GM23338 (cell line): ENCODE measurements at regions not wholly inside any gene's neighbourhood (a gene's known extent, or its start where the extent isn't known, plus 50 kb on each side); places are given as distances from the start of the nearest gene placed in this dataset.
"Not testable (repeated sequence)": the region's sequence is repeated elsewhere in the genome, so short reads cannot be mapped to it uniquely, and the experiment has no call there.

Experiments used
- ATAC-seq: fragments of 200-7000 bp; cut with Tn5 transposase; 3 replicates; pipeline ENCODE4 v1.9.1; 2020
- DNase-seq: peaks from one replicate; pipeline ENCODE4 v3.0.0-alpha.2; 2015; ENCODE audit warnings: low spot score
- H2AFZ ChIP-seq: fragments of 200-600 bp; sonication (generic); 2 replicates; pipeline ENCODE4 v1.8.0; 2016; ENCODE audit warnings: antibody characterized with exemption, mild to moderate bottlenecking, moderate library complexity
- H3F3A ChIP-seq: fragments of 200-600 bp; sonication (generic); replicated peaks from 2 replicates; pipeline ENCODE4 v1.8.0; 2017; ENCODE audit warnings: antibody characterized with exemption, mixed run types, low read depth
- H3K27ac ChIP-seq: fragments of 200-600 bp; sonication (generic); 2 replicates; pipeline ENCODE4 v1.6.1; 2016; ENCODE audit warnings: low read depth
- H3K27me3 ChIP-seq: fragments of 200-600 bp; sonication (generic); 2 replicates; pipeline ENCODE4 v1.8.0; 2016; ENCODE audit warnings: mild to moderate bottlenecking, mixed run types, moderate library complexity; ENCODE audit not compliant: insufficient read depth
- H3K36me3 ChIP-seq: fragments of 200-600 bp; sonication (generic); 2 replicates; pipeline ENCODE4 v1.8.0; 2016; ENCODE audit warnings: mild to moderate bottlenecking; ENCODE audit not compliant: insufficient read depth
- H3K4me1 ChIP-seq: fragments of 200-600 bp; sonication (generic); 2 replicates; pipeline ENCODE4 v1.8.0; 2016; ENCODE audit warnings: mild to moderate bottlenecking, moderate library complexity; ENCODE audit not compliant: insufficient read depth
- H3K4me2 ChIP-seq: fragments of 200-600 bp; sonication (generic); 2 replicates; pipeline ENCODE4 v1.7.1; 2017; ENCODE audit warnings: mixed run types
- H3K4me3 ChIP-seq: fragments of 200-600 bp; sonication (generic); 2 replicates; pipeline ENCODE4 v1.6.1; 2016; ENCODE audit warnings: mixed run types
- H3K79me2 ChIP-seq: fragments of 200-600 bp; sonication (generic); replicated peaks from 2 replicates; pipeline ENCODE4 v1.8.0; 2017; ENCODE audit warnings: mild to moderate bottlenecking; ENCODE audit not compliant: insufficient read depth
- H3K9me2 ChIP-seq: fragments of 200-600 bp; sonication (generic); 2 replicates; pipeline ENCODE4 v1.8.0; 2017; ENCODE audit not compliant: insufficient read depth
- H4K20me1 ChIP-seq: fragments of 200-600 bp; sonication (generic); replicated peaks from 2 replicates; pipeline ENCODE4 v1.8.0; 2017; ENCODE audit warnings: mild to moderate bottlenecking; ENCODE audit not compliant: insufficient read depth
- H3K27ac Mint-ChIP-seq: 2 replicates; pipeline ENCODE4 v1.8.0; 2020; ENCODE audit warnings: inconsistent platforms, mild to moderate bottlenecking, moderate library complexity, mixed read lengths
- H3K27me3 Mint-ChIP-seq: 3 replicates; pipeline ENCODE4 v1.8.0; 2022; ENCODE audit warnings: low read depth, mild to moderate bottlenecking, moderate library complexity, mixed read lengths, inconsistent platforms; ENCODE audit not compliant: insufficient read depth, poor library complexity
- H3K36me3 Mint-ChIP-seq: 3 replicates; pipeline ENCODE4 v1.8.0; 2021; ENCODE audit warnings: low read depth, mild to moderate bottlenecking, inconsistent platforms, moderate library complexity, mixed read lengths
- H3K4me1 Mint-ChIP-seq: 3 replicates; pipeline ENCODE4 v1.8.0; 2020; ENCODE audit warnings: mild to moderate bottlenecking, inconsistent platforms, mixed read lengths
- H3K4me3 Mint-ChIP-seq: 3 replicates; pipeline ENCODE4 v1.8.0; 2021; ENCODE audit warnings: moderate library complexity, mild to moderate bottlenecking, inconsistent platforms, mixed read lengths
- H3K9me3 Mint-ChIP-seq: 3 replicates; pipeline ENCODE4 v1.8.0; 2020; ENCODE audit warnings: moderate library complexity, mild to moderate bottlenecking, inconsistent platforms, mixed read lengths
- CREB1 ChIP-seq: fragments of 250-450 bp; sonication (Bioruptor Pico); IDR thresholded peaks from 2 replicates; pipeline ENCODE4 v1.5.0; 2020; ENCODE audit warnings: low read depth, mild to moderate bottlenecking, moderate library complexity
- EZH2 ChIP-seq: fragments of 200-600 bp; sonication (generic); IDR thresholded peaks from one replicate; pipeline ENCODE4 v1.8.0; 2017; ENCODE audit warnings: antibody characterized with exemption, mild to moderate bottlenecking, low read depth; ENCODE audit not compliant: unreplicated experiment
- EZH2phosphoT487 ChIP-seq: fragments of 200-600 bp; sonication (generic); IDR thresholded peaks from one replicate; pipeline ENCODE4 v1.8.1; 2018; ENCODE audit warnings: antibody characterized with exemption; ENCODE audit not compliant: unreplicated experiment
- JUNB ChIP-seq: IDR thresholded peaks from one replicate; pipeline ENCODE4 v1.6.1; 2016; ENCODE audit warnings: antibody characterized with exemption; ENCODE audit not compliant: unreplicated experiment
- NANOG ChIP-seq: IDR thresholded peaks from 2 replicates; pipeline ENCODE4 v1.6.1; 2016; ENCODE audit warnings: antibody characterized with exemption, borderline replicate concordance
- STAT1 ChIP-seq: IDR thresholded peaks from one replicate; pipeline ENCODE4 v1.6.1; 2016; ENCODE audit warnings: antibody characterized with exemption; ENCODE audit not compliant: unreplicated experiment
- ZNF114 ChIP-seq: fragments of 250-450 bp; sonication (Bioruptor Pico); IDR thresholded peaks from 2 replicates; pipeline ENCODE4 v1.5.0; 2020; ENCODE audit warnings: mild to moderate bottlenecking, moderate library complexity
- ZNF331 ChIP-seq: fragments of 250-450 bp; sonication (Bioruptor Pico); IDR thresholded peaks from 2 replicates; pipeline ENCODE4 v1.5.0; 2020; ENCODE audit warnings: low read depth, mild to moderate bottlenecking, moderate library complexity
- TF ChIP-seq, protein P1 (sequence below): fragments of 250-450 bp; sonication (Bioruptor Pico); IDR thresholded peaks from 2 replicates; pipeline ENCODE4 v1.5.0; 2020; ENCODE audit warnings: mild to moderate bottlenecking, moderate library complexity
- TF ChIP-seq, protein P2 (sequence below): IDR thresholded peaks from one replicate; pipeline ENCODE4 v1.6.1; 2018; ENCODE audit warnings: antibody characterized with exemption; ENCODE audit not compliant: unreplicated experiment
- TF ChIP-seq, protein P3 (sequence below), 2 experiments: fragments of 200-600 bp in 1 of 2; sonication (generic) in 1 of 2; conservative IDR thresholded peaks; 2 replicates each; pipeline versions ENCODE4 v1.5.1 to v1.6.1; 2016 to 2017; ENCODE audit warnings: antibody characterized with exemption in 2 of 2, low read depth in 2 of 2, mild to moderate bottlenecking in 2 of 2, moderate library complexity in 1 of 2

DNA sequence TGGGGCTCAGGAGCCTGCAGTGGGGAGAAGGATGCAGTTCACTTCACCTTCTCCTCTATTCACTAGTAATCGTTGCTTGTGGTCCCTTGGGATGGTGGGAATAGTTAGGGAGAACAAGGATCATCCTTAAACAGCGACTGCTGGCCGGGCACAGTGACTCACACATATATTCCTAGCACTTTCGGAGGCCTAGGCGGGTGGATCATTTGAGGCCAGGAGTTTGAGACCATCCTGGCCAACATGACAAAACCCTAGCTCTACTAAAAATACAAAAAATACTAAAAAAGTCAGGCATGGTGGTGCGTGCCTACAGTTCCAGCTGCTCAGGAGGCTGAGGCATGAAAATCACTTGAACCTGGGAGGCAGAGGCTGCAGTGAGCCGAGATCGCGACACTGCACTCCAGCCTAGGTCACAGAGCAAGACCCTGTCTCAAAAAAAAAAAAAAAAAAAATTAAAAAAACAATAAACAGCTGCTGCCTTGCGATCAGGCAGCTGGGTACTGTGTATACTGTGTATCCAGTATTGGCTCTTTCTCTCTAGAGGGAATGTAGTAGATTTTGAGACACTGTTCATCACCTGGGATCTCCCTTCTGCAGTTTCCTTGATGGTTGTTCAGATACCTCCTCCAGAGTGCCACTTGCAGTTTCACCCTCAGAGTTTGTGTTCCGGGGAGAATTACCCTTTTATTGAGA, 59.1 kb downstream of the OR11H12 start:
- not testable (repeated sequence) for H3K4me1 Mint-ChIP-seq, DNase-seq, H3K27ac ChIP-seq, H3F3A ChIP-seq, H3K4me2 ChIP-seq, H4K20me1 ChIP-seq, H3K9me2 ChIP-seq, ATAC-seq, H3K27me3 ChIP-seq, H3K4me3 Mint-ChIP-seq, H3K79me2 ChIP-seq, H2AFZ ChIP-seq, H3K4me1 ChIP-seq, H3K27ac Mint-ChIP-seq
- H3K9me3 Mint-ChIP-seq = peaks cover 94% of the 10 kb centered on the region
- 0 out of 2 replicates have a peak overlapping the region, but pooled peaks have one; percentile 17 for H3K4me3 ChIP-seq
- peaks cover 49% of the 10 kb centered on the region for H3K36me3 Mint-ChIP-seq
- peaks cover 46% of the 10 kb centered on the region for H3K36me3 ChIP-seq
- peaks cover 12% of the 10 kb centered on the region for H3K27me3 Mint-ChIP-seq

DNA sequence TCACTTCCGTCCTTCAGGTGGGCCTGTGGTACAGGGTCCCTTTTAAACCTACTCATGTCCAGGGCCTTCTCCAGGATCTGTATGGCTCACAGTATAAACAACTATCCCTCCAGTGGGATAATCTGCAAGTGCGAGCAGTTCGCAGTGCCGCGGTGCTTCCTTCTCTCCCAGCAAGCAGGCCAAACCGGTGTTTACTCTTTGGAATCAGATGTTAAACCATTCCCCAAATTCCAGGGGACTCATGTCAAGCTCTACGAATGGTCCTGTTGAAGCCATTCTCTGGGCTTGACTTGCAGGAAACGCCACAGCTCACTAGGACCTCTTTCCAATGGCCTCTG, 59.6 kb downstream of the OR11H12 start:
- no peak overlapping the region for H3K27ac ChIP-seq
- no peaks in the 10 kb centered on the region for H3K27me3 ChIP-seq
- peaks cover 47% of the 10 kb centered on the region for H3K36me3 Mint-ChIP-seq
- H3K4me2 ChIP-seq = no peak overlapping the region
- H3F3A ChIP-seq = no peaks in the 10 kb centered on the region
- H3K4me3 Mint-ChIP-seq = no peak overlapping the region
- H3K4me1 ChIP-seq = no peaks in the 10 kb centered on the region
- H3K4me1 Mint-ChIP-seq = no peaks in the 10 kb centered on the region
- no peak overlapping the region for H2AFZ ChIP-seq
- H3K9me3 Mint-ChIP-seq = peaks cover 94% of the 10 kb centered on the region
- ATAC-seq (no peak), DNase-seq (no peak)
- H3K27me3 Mint-ChIP-seq = peaks cover 12% of the 10 kb centered on the region
- H3K4me3 ChIP-seq = no peak overlapping the region
- H4K20me1 ChIP-seq = no peaks in the 10 kb centered on the region
- no peak overlapping the region for H3K27ac Mint-ChIP-seq
- peaks cover 46% of the 10 kb centered on the region for H3K36me3 ChIP-seq
- H3K9me2 ChIP-seq = no peaks in the 10 kb centered on the region
- H3K79me2 ChIP-seq = no peaks in the 10 kb centered on the region
- TF ChIP-seq CREB1 (CRISPR knock-in tag) (no peak), EZH2 (no peak), NANOG (no peak), JUNB (no peak), STAT1 (no peak), ZNF114 (CRISPR knock-in tag) (no peak), EZH2phosphoT487 (no peak), ZNF331 (CRISPR knock-in tag) (no peak)
- TF ChIP-seq, protein P1, sequence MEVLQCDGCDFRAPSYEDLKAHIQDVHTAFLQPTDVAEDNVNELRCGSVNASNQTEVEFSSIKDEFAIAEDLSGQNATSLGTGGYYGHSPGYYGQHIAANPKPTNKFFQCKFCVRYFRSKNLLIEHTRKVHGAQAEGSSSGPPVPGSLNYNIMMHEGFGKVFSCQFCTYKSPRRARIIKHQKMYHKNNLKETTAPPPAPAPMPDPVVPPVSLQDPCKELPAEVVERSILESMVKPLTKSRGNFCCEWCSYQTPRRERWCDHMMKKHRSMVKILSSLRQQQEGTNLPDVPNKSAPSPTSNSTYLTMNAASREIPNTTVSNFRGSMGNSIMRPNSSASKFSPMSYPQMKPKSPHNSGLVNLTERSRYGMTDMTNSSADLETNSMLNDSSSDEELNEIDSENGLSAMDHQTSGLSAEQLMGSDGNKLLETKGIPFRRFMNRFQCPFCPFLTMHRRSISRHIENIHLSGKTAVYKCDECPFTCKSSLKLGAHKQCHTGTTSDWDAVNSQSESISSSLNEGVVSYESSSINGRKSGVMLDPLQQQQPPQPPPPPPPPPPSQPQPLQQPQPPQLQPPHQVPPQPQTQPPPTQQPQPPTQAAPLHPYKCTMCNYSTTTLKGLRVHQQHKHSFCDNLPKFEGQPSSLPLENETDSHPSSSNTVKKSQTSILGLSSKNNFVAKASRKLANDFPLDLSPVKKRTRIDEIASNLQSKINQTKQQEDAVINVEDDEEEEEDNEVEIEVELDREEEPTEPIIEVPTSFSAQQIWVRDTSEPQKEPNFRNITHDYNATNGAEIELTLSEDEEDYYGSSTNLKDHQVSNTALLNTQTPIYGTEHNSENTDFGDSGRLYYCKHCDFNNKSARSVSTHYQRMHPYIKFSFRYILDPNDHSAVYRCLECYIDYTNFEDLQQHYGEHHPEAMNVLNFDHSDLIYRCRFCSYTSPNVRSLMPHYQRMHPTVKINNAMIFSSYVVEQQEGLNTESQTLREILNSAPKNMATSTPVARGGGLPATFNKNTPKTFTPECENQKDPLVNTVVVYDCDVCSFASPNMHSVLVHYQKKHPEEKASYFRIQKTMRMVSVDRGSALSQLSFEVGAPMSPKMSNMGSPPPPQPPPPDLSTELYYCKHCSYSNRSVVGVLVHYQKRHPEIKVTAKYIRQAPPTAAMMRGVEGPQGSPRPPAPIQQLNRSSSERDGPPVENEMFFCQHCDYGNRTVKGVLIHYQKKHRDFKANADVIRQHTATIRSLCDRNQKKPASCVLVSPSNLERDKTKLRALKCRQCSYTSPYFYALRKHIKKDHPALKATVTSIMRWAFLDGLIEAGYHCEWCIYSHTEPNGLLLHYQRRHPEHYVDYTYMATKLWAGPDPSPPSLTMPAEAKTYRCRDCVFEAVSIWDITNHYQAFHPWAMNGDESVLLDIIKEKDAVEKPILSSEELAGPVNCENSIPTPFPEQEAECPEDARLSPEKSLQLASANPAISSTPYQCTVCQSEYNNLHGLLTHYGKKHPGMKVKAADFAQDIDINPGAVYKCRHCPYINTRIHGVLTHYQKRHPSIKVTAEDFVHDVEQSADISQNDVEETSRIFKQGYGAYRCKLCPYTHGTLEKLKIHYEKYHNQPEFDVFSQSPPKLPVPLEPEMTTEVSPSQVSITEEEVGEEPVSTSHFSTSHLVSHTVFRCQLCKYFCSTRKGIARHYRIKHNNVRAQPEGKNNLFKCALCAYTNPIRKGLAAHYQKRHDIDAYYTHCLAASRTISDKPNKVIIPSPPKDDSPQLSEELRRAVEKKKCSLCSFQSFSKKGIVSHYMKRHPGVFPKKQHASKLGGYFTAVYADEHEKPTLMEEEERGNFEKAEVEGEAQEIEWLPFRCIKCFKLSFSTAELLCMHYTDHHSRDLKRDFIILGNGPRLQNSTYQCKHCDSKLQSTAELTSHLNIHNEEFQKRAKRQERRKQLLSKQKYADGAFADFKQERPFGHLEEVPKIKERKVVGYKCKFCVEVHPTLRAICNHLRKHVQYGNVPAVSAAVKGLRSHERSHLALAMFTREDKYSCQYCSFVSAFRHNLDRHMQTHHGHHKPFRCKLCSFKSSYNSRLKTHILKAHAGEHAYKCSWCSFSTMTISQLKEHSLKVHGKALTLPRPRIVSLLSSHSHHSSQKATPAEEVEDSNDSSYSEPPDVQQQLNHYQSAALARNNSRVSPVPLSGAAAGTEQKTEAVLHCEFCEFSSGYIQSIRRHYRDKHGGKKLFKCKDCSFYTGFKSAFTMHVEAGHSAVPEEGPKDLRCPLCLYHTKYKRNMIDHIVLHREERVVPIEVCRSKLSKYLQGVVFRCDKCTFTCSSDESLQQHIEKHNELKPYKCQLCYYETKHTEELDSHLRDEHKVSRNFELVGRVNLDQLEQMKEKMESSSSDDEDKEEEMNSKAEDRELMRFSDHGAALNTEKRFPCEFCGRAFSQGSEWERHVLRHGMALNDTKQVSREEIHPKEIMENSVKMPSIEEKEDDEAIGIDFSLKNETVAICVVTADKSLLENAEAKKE = no peak
- TF ChIP-seq, protein P2, sequence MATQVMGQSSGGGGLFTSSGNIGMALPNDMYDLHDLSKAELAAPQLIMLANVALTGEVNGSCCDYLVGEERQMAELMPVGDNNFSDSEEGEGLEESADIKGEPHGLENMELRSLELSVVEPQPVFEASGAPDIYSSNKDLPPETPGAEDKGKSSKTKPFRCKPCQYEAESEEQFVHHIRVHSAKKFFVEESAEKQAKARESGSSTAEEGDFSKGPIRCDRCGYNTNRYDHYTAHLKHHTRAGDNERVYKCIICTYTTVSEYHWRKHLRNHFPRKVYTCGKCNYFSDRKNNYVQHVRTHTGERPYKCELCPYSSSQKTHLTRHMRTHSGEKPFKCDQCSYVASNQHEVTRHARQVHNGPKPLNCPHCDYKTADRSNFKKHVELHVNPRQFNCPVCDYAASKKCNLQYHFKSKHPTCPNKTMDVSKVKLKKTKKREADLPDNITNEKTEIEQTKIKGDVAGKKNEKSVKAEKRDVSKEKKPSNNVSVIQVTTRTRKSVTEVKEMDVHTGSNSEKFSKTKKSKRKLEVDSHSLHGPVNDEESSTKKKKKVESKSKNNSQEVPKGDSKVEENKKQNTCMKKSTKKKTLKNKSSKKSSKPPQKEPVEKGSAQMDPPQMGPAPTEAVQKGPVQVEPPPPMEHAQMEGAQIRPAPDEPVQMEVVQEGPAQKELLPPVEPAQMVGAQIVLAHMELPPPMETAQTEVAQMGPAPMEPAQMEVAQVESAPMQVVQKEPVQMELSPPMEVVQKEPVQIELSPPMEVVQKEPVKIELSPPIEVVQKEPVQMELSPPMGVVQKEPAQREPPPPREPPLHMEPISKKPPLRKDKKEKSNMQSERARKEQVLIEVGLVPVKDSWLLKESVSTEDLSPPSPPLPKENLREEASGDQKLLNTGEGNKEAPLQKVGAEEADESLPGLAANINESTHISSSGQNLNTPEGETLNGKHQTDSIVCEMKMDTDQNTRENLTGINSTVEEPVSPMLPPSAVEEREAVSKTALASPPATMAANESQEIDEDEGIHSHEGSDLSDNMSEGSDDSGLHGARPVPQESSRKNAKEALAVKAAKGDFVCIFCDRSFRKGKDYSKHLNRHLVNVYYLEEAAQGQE = no peak
- TF ChIP-seq, protein P3, sequence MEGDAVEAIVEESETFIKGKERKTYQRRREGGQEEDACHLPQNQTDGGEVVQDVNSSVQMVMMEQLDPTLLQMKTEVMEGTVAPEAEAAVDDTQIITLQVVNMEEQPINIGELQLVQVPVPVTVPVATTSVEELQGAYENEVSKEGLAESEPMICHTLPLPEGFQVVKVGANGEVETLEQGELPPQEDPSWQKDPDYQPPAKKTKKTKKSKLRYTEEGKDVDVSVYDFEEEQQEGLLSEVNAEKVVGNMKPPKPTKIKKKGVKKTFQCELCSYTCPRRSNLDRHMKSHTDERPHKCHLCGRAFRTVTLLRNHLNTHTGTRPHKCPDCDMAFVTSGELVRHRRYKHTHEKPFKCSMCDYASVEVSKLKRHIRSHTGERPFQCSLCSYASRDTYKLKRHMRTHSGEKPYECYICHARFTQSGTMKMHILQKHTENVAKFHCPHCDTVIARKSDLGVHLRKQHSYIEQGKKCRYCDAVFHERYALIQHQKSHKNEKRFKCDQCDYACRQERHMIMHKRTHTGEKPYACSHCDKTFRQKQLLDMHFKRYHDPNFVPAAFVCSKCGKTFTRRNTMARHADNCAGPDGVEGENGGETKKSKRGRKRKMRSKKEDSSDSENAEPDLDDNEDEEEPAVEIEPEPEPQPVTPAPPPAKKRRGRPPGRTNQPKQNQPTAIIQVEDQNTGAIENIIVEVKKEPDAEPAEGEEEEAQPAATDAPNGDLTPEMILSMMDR (conservative IDR thresholded peaks at IDR 0.05; ENCODE audit: low read depth in 2 of 2) = no peak
